CD8-positive, alpha-beta memory T cell (primary cell): ENCODE measurements at regions not wholly inside any gene's neighbourhood (a gene's known extent, or its start where the extent isn't known, plus 50 kb on each side); places are given as distances from the start of the nearest gene placed in this dataset.
"Not testable (repeated sequence)": the region's sequence is repeated elsewhere in the genome, so short reads cannot be mapped to it uniquely, and the experiment has no call there.

Experiments used
- CTCF ChIA-PET: fragments of 350-600 bp; sonication (Branson Sonifier 250); formaldehyde crosslinking; loops from one replicate; lab custom pipeline; 2021; ENCODE audit warnings: antibody characterized with exemption; lab: Charles Lee
- POLR2A ChIA-PET: fragments of 350-600 bp; sonication (Branson Sonifier 250); formaldehyde crosslinking; loops from one replicate; lab custom pipeline; 2021; ENCODE audit warnings: antibody characterized with exemption; lab: Charles Lee
- DNase-seq, 5 donors: peaks; one replicate each; pipeline versions ENCODE4 v3.0.0 to v3.0.0-alpha.2; 2020 to 2022; ENCODE audit warnings: mixed read lengths in 1 of 5
- H3K27ac ChIP-seq: one replicate; pipeline ENCODE4 v1.7.0; 2013; ENCODE audit warnings: low read depth, mild to moderate bottlenecking, low read length, moderate library complexity
- H3K27me3 ChIP-seq: 2 replicates; pipeline ENCODE4 v1.7.0; 2013; ENCODE audit warnings: low read length, mild to moderate bottlenecking; ENCODE audit not compliant: insufficient read depth, poor library complexity, severe bottlenecking
- H3K36me3 ChIP-seq: 2 replicates; pipeline ENCODE4 v1.7.0; 2013; ENCODE audit warnings: mild to moderate bottlenecking, low read length, moderate library complexity; ENCODE audit not compliant: insufficient read depth
- H3K4me1 ChIP-seq: 2 replicates; pipeline ENCODE4 v1.7.0; 2013; ENCODE audit warnings: mild to moderate bottlenecking, low read length, moderate library complexity; ENCODE audit not compliant: insufficient read depth
- H3K4me3 ChIP-seq: 2 replicates; pipeline ENCODE4 v1.7.0; 2013; ENCODE audit warnings: mild to moderate bottlenecking, low read length
- H3K9me3 ChIP-seq: 2 replicates; pipeline ENCODE4 v1.7.0; 2013; ENCODE audit warnings: mild to moderate bottlenecking, low read length
- H3K27ac Mint-ChIP-seq, 8 donors: one replicate each; pipeline ENCODE4 v1.8.0; 2020 to 2021; ENCODE audit warnings: mixed read lengths in 8 of 8, mild to moderate bottlenecking in 6 of 8, inconsistent platforms in 3 of 8, moderate library complexity in 3 of 8
- H3K27me3 Mint-ChIP-seq, 2 donors: one replicate each; pipeline ENCODE4 v1.8.0; 2020 to 2021; ENCODE audit warnings: mixed read lengths in 2 of 2, mild to moderate bottlenecking in 1 of 2, moderate library complexity in 1 of 2
- H3K36me3 Mint-ChIP-seq, 3 donors: one replicate each; pipeline ENCODE4 v1.8.0; 2020 to 2021; ENCODE audit warnings: mixed read lengths in 3 of 3, inconsistent platforms in 1 of 3, mild to moderate bottlenecking in 1 of 3
- H3K4me1 Mint-ChIP-seq, 3 donors: one replicate each; pipeline ENCODE4 v1.8.0; 2020 to 2021; ENCODE audit warnings: mixed read lengths in 3 of 3, inconsistent platforms in 1 of 3, mild to moderate bottlenecking in 1 of 3
- H3K4me3 Mint-ChIP-seq, 7 donors: one replicate each; pipeline ENCODE4 v1.8.0; 2020 to 2021; ENCODE audit warnings: mixed read lengths in 7 of 7, mild to moderate bottlenecking in 6 of 7, moderate library complexity in 4 of 7, inconsistent platforms in 2 of 7
- H3K9me3 Mint-ChIP-seq, 5 donors: one replicate each; pipeline ENCODE4 v1.8.0; 2020 to 2022; ENCODE audit warnings: mixed read lengths in 5 of 5, mild to moderate bottlenecking in 3 of 5, moderate library complexity in 2 of 5, inconsistent platforms in 1 of 5

DNA sequence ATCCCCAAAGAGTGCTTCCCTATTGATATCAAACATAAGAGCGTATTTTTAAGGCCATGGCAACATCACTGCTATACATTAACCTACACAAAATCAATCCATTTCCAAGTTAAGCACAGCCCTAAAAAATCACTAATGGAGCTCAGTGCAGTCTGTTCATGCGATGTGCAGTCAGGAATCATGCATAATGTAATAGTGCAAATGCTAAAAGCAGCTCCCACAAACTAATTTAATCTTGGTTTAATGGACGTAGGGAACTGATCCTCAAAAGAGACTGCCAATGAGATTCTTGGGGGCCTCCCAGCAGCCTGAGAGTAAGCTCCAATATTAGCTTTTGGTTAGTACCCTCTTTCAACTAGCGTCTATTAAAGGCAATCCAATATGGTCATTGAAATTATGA is 245.9 kb downstream of the TOX3 start:
- Mint-ChIP-seq H3K27ac (no peak overlapping the region), H3K4me1 (no peaks in the 10 kb centered on the region), H3K4me3 (no peak overlapping the region), H3K27me3 (no peaks in the 10 kb centered on the region), H3K36me3 (no peaks in the 10 kb centered on the region), H3K9me3 (peaks cover 0 to 4% (median 0%) of the 10 kb centered on the region in 5 donors)
- CTCF ChIA-PET: no interaction called here
- no peak overlapping the region for H3K4me3 ChIP-seq
- H3K27ac ChIP-seq: no peak overlapping the region
- no peaks in the 10 kb centered on the region for H3K9me3 ChIP-seq
- no peaks in the 10 kb centered on the region for H3K4me1 ChIP-seq
- POLR2A ChIA-PET: no interaction called here
- no peak for DNase-seq
- no peaks in the 10 kb centered on the region for H3K27me3 ChIP-seq
- no peaks in the 10 kb centered on the region for H3K36me3 ChIP-seq

- POLR2A ChIA-PET: no interaction called here
- H3K27me3 Mint-ChIP-seq: no peaks in the 10 kb centered on the region
- no peak overlapping the region for H3K4me3 ChIP-seq
- no peaks in the 10 kb centered on the region for H3K36me3 ChIP-seq
- H3K9me3 Mint-ChIP-seq: peaks cover 0 to 4% (median 0%) of the 10 kb centered on the region in 5 donors
- H3K9me3 ChIP-seq: no peaks in the 10 kb centered on the region
- H3K36me3 Mint-ChIP-seq: no peaks in the 10 kb centered on the region
- H3K27me3 ChIP-seq: no peaks in the 10 kb centered on the region
- H3K4me1 Mint-ChIP-seq: no peaks in the 10 kb centered on the region
- no peak overlapping the region for H3K4me3 Mint-ChIP-seq
- H3K27ac ChIP-seq: no peak overlapping the region
- no peak overlapping the region for H3K27ac Mint-ChIP-seq
- CTCF ChIA-PET: no interaction called here
- no peaks in the 10 kb centered on the region for H3K4me1 ChIP-seq
- no peak for DNase-seq
Measured at GRCh38 chr16:52298769-52299168, 248.2 kb downstream of the TOX3 start.

DNA sequence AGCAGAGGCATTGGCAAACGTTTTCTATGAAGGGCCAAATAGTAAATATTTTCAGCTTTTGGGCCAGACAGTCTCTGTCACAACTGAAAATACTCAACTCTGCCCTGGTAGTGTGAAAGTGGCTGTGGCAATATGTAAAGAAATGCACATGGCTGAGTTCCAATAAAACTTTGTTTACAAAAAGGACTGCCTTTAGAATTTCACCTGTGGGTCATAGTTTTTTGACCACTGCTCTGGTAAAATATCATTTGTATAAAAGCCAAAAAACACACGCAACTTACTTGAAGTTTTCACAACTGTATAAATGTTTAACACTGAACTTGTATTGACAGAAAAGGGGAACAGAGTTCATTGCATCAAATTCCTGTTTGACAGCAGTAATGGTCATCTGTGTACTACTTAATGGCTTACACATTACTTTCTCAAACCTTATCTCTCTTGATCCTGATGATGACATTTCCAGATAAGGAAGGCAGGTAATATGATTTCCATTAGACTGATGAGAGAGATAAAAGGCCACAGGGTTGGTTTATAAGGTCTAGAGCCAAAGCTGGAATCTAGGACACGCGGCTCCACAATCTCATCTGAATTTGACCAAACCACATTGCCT is 250.1 kb downstream of the TOX3 start:
- H3K36me3 ChIP-seq, H3K27ac ChIP-seq, H3K9me3 ChIP-seq, H3K27me3 Mint-ChIP-seq, H3K4me1 Mint-ChIP-seq, H3K4me3 ChIP-seq, H3K4me1 ChIP-seq, H3K36me3 Mint-ChIP-seq, DNase-seq, H3K27me3 ChIP-seq, POLR2A ChIA-PET, CTCF ChIA-PET, H3K4me3 Mint-ChIP-seq, H3K9me3 Mint-ChIP-seq, H3K27ac Mint-ChIP-seq: not testable (repeated sequence)

GRCh38 chr16:52296076-52296475 is 250.9 kb downstream of the TOX3 start:
- no peak overlapping the region for H3K4me3 Mint-ChIP-seq
- Histone ChIP-seq H3K4me1 (no peaks in the 10 kb centered on the region), H3K36me3 (no peaks in the 10 kb centered on the region), H3K9me3 (no peaks in the 10 kb centered on the region), H3K27ac (no peak overlapping the region), H3K4me3 (no peak overlapping the region), H3K27me3 (no peaks in the 10 kb centered on the region)
- H3K36me3 Mint-ChIP-seq: no peaks in the 10 kb centered on the region
- no peak overlapping the region for H3K27ac Mint-ChIP-seq
- POLR2A ChIA-PET: no interaction called here
- H3K27me3 Mint-ChIP-seq: no peaks in the 10 kb centered on the region
- no peak for DNase-seq
- H3K9me3 Mint-ChIP-seq: peaks cover 0 to 4% (median 1%) of the 10 kb centered on the region in 5 donors
- CTCF ChIA-PET: no interaction called here
- H3K4me1 Mint-ChIP-seq: no peaks in the 10 kb centered on the region

DNA sequence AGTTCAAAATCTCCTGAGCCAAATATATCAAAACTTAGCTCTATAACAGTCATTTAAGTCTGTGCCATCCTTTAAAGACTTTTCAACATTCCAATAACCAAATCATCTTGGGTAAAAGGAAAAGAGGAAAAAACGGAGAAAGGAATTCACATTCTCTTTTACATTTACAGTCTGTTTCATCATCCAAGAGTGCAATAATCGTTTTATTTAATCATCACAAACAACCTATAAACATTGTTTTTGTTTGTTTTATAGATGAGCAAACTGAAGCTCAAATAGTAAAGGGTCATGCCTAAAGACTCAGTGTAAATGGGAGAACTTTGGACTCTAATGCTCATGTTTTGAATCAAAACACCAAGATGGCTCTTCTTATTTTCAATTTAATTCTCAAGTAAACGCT is 252.3 kb downstream of the TOX3 start:
- no peak overlapping the region for H3K4me3 Mint-ChIP-seq
- H3K27me3 Mint-ChIP-seq: no peaks in the 10 kb centered on the region
- Histone ChIP-seq H3K4me1 (no peaks in the 10 kb centered on the region), H3K9me3 (no peaks in the 10 kb centered on the region), H3K27ac (no peak overlapping the region), H3K27me3 (no peaks in the 10 kb centered on the region), H3K4me3 (no peak overlapping the region), H3K36me3 (no peaks in the 10 kb centered on the region)
- H3K9me3 Mint-ChIP-seq: peaks cover 0 to 3% (median under 1%) of the 10 kb centered on the region in 5 donors
- no peaks in the 10 kb centered on the region for H3K36me3 Mint-ChIP-seq
- H3K27ac Mint-ChIP-seq: no peak overlapping the region
- DNase-seq: no peak
- ChIA-PET CTCF (no interaction called here), POLR2A (no interaction called here)
- H3K4me1 Mint-ChIP-seq: no peaks in the 10 kb centered on the region

DNA sequence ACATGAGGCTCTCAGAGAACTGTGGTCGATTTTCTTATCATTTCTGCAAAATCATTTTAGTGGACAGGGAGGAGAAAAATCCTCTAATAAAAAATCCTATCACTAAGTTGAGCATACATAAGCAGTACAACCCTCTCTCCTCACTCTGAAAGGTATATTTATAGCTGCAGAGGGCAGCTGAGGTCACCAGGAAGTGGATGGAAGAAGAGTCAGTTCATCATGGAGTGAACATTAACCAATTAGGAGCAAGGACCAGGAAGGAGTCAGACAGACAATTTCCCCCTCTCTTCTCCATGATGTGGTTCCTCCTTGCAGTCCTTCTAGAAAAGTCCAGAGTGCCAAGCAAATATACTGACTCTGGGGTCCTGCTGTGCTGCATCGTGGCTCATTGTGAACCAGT is 253.7 kb downstream of the TOX3 start:
- Mint-ChIP-seq H3K9me3 (peaks cover 0 to 3% (median 2%) of the 10 kb centered on the region in 5 donors), H3K4me1 (no peaks in the 10 kb centered on the region), H3K36me3 (no peaks in the 10 kb centered on the region), H3K27ac (peak overlapping the region in 1 of 8 donors; percentile 18), H3K27me3 (no peaks in the 10 kb centered on the region), H3K4me3 (no peak overlapping the region)
- no peak for DNase-seq
- H3K36me3 ChIP-seq: no peaks in the 10 kb centered on the region
- H3K27me3 ChIP-seq: no peaks in the 10 kb centered on the region
- no peak overlapping the region for H3K4me3 ChIP-seq
- H3K27ac ChIP-seq: no peak overlapping the region
- CTCF ChIA-PET: no interaction called here
- POLR2A ChIA-PET: no interaction called here
- no peaks in the 10 kb centered on the region for H3K4me1 ChIP-seq
- no peaks in the 10 kb centered on the region for H3K9me3 ChIP-seq

DNA sequence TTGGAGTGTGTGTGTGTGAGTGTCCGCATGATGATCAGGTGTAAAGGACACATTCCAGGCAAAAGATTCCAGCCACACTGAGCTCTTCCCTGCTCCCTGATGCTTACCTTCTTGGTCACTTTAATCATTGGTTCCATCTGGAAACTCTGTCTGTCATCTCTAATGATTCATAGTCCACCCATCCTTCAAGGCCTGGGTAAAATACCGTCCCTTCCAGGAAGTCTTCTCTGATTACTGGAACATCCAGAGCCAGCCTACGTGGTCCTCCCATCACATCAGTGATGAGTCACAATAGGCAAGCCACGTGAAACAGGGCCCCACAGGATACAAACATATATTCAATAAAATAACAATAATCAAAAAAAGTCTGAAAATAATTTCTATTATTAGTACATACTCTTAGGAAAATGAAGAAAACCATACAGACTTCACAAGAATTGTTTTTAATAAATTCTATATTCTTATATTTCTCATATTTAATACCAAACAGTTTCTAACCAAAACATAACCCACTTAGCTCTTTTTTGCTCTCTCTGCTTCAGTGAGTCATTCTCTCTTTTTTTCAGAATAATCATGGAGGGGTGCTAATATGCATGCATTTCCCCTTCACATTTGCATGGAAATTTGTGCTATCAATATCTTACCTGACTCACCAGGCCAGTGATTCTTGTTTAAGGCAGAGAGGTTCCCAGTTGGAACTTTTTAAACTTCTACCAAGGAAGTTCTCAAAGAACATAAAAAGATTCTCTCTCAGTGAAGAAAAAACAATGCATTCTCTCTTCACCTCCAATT is 263.2 kb downstream of the TOX3 start:
- ChIA-PET CTCF (no interaction called here), POLR2A (no interaction called here)
- no peaks in the 10 kb centered on the region for H3K27me3 ChIP-seq
- Mint-ChIP-seq H3K27me3 (no peaks in the 10 kb centered on the region), H3K9me3 (peaks cover 0 to 5% (median 4%) of the 10 kb centered on the region in 5 donors), H3K4me1 (no peaks in the 10 kb centered on the region), H3K27ac (no peak overlapping the region), H3K36me3 (no peaks in the 10 kb centered on the region), H3K4me3 (no peak overlapping the region)
- H3K9me3 ChIP-seq: no peaks in the 10 kb centered on the region
- DNase-seq: no peak
- no peaks in the 10 kb centered on the region for H3K36me3 ChIP-seq
- no peak overlapping the region for H3K4me3 ChIP-seq
- no peaks in the 10 kb centered on the region for H3K4me1 ChIP-seq
- H3K27ac ChIP-seq: no peak overlapping the region

GRCh38 chr16:52283018-52283417 is 263.9 kb downstream of the TOX3 start:
- H3K27ac Mint-ChIP-seq: no peak overlapping the region
- Histone ChIP-seq H3K4me3 (no peak overlapping the region), H3K9me3 (no peaks in the 10 kb centered on the region), H3K27ac (no peak overlapping the region), H3K4me1 (no peaks in the 10 kb centered on the region), H3K27me3 (no peaks in the 10 kb centered on the region), H3K36me3 (no peaks in the 10 kb centered on the region)
- POLR2A ChIA-PET: no interaction called here
- no peak overlapping the region for H3K4me3 Mint-ChIP-seq
- no peak for DNase-seq
- CTCF ChIA-PET: no interaction called here
- H3K27me3 Mint-ChIP-seq: no peaks in the 10 kb centered on the region
- no peaks in the 10 kb centered on the region for H3K4me1 Mint-ChIP-seq
- H3K36me3 Mint-ChIP-seq: no peaks in the 10 kb centered on the region
- H3K9me3 Mint-ChIP-seq: peaks cover 0 to 5% (median 4%) of the 10 kb centered on the region in 5 donors
